MM.1S (cell line): ENCODE measurements at regions not wholly inside any gene's neighbourhood (a gene's known extent, or its start where the extent isn't known, plus 50 kb on each side); places are given as distances from the start of the nearest gene placed in this dataset.

ENCODE experiments used
- CTCF ChIP-seq: fragments of 300-600 bp; sonication (generic); IDR thresholded peaks from 2 replicates; pipeline ENCODE4 v1.5.1; 2016; ENCODE audit warnings: antibody characterized with exemption, low read length, mixed read lengths
- EZH2 ChIP-seq: fragments of 300-600 bp; sonication (generic); optimal IDR thresholded peaks from 2 replicates; pipeline ENCODE3; 2017; ENCODE audit warnings: low read depth, mild to moderate bottlenecking, antibody characterized with exemption, low read length, mixed read lengths
- EZH2phosphoT487 ChIP-seq: fragments of 300-600 bp; sonication (generic); IDR thresholded peaks from 2 replicates; pipeline ENCODE4 v1.6.1; 2018; ENCODE audit warnings: antibody characterized with exemption, low read length

- TF ChIP-seq CTCF (no peak), EZH2 (no peak), EZH2phosphoT487 (no peak)
Measured at GRCh38 chr12:72146495-72146894, 125.7 kb upstream of the TRHDE start.
